VCaP (cell line): ENCODE measurements at regions not wholly inside any gene's neighbourhood (a gene's known extent, or its start where the extent isn't known, plus 50 kb on each side); places are given as distances from the start of the nearest gene placed in this dataset.

Source experiments
- H3K27ac ChIP-seq: fragments of 450-650 bp; 2 replicates; pipeline ENCODE4 v1.5.1; 2017
- TF ChIP-seq, protein P1 (sequence below): fragments of 450-650 bp; conservative IDR thresholded peaks from 2 replicates; pipeline ENCODE4 v1.5.1; 2017; ENCODE audit warnings: mild to moderate bottlenecking, moderate library complexity

DNA sequence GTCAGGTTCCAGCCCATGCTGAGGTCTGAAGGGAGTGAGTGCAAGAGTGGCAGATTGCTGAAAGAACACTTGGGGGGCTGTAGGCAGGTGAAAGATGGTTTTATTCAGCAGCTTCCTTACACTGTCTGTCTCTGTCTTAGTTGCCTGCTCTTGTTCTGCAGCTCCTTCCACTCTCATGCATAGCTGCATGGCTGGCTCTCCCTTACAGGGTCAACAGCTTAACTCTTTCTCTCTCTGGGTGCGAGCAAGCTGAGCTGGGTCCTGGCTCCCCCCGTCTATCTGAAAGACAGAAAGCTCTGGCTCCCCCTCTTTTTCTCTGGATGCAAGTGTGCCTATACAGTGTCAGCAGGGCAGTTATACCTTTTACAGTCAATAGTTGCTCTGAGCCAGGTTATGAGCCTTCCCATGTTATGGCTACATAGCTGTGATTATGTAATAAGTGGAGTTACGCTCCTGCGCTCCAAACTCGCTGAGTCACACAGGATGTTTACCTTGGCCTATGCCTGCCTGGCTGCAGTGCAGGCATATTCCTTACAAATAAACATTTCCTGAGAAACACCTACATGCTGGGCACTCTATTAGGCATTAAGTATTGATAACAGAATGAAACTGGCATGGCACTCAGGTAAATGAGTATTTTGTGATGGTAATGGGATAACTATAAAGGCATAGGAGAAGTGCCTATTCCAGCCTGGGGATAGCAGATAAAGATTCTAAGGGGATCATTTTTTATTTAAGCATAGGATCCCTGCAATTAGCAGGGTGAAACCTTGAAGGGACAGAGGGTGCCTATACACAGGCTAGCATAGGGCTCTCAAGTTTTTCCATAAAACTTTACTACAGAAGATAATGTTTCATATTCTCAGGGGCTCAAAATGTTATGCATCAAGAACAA is 826.9 kb upstream of the PCDH9 start:
- TF ChIP-seq, protein P1, sequence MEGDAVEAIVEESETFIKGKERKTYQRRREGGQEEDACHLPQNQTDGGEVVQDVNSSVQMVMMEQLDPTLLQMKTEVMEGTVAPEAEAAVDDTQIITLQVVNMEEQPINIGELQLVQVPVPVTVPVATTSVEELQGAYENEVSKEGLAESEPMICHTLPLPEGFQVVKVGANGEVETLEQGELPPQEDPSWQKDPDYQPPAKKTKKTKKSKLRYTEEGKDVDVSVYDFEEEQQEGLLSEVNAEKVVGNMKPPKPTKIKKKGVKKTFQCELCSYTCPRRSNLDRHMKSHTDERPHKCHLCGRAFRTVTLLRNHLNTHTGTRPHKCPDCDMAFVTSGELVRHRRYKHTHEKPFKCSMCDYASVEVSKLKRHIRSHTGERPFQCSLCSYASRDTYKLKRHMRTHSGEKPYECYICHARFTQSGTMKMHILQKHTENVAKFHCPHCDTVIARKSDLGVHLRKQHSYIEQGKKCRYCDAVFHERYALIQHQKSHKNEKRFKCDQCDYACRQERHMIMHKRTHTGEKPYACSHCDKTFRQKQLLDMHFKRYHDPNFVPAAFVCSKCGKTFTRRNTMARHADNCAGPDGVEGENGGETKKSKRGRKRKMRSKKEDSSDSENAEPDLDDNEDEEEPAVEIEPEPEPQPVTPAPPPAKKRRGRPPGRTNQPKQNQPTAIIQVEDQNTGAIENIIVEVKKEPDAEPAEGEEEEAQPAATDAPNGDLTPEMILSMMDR, result no peak
- H3K27ac ChIP-seq, result no peak overlapping the region

DNA sequence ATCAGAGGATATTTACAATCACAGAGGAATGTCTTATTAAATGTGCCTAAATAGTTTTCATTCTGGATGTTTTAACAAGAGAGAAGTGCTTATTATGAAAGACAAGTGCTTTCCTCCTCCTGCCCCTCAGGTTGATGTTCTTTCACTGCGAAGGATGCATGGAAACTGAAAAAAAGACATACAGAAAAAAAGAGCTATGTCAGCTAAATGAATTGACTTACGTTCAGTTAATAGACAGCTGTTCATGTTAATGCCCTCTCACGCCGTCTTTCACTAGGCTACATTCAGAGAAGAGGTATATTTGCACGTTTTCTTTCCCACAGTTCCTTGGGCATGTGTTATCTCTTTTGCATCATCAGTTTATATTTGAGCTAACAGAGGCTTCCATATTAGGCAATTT is 821.8 kb upstream of the PCDH9 start:
- H3K27ac ChIP-seq, result no peak overlapping the region
- TF ChIP-seq, protein P1, result no peak

DNA sequence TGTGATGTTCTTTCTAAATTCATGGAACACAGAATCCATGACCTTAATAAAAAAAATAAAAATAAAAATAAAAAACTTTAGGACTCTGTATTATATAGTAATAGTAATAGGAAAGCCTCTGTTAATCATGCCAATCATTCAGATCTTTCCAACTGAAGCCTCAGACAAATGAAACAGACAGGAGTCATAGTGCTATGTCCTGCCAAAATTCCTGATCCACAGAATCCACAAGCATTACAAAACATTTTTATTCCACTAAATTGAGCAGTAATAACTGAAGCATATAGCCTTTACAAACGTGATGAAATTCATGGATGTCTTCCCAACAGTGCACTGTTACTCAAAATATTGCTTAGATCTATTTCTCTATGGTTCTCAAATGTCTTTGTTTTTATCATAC is 820.6 kb upstream of the PCDH9 start:
- TF ChIP-seq, protein P1, result no peak

DNA sequence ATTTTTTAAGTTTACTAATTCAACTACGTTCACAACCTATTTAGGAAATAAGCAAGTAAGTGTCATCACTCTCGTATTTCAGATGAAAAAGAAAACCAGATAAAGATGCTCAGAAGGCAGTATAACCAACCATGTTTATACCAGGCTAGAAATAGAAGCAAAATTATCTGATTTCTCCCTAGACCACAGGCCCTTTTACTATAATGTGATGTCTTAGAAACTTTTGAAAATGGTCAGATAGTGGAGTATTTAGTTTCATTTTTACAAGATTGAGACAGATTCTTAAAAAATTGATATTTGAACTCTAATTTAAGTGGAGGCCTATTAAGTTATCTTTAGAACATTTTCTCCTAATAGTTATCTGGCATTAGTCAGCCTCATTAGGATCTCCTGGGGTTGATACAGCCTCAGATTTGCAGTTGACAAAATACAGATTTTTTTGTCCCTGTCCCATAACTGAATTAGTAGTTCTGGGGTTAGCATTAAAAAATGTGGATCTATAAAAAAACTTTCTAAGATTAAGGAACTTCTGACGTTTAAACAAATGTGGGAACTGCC is 818.7 kb upstream of the PCDH9 start:
- TF ChIP-seq, protein P1, result no peak
- H3K27ac ChIP-seq, result no peak overlapping the region

More for the DNA sequence above, 820.6 kb upstream of the PCDH9 start:
- H3K27ac ChIP-seq, result no peak overlapping the region

DNA sequence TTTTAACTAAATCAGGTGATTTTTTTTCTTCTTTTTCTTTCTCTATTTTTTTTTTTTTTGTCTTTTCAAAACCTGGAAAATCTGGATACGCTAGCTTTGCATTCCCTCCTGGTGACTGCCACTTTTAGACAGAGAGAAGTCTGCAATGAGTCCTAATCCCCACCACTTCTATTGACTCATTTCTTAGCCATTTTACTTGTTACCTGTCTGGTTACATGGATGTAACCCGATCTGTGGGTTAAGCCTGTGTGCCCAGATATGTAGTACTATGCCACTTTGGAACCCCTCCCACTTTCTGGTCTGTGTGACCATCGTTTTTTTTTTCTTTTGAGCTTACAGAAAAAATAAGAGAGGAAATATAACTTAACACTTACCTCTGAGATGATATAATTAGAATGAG is 817.8 kb upstream of the PCDH9 start:
- TF ChIP-seq, protein P1, result no peak
- no peak overlapping the region for H3K27ac ChIP-seq

DNA sequence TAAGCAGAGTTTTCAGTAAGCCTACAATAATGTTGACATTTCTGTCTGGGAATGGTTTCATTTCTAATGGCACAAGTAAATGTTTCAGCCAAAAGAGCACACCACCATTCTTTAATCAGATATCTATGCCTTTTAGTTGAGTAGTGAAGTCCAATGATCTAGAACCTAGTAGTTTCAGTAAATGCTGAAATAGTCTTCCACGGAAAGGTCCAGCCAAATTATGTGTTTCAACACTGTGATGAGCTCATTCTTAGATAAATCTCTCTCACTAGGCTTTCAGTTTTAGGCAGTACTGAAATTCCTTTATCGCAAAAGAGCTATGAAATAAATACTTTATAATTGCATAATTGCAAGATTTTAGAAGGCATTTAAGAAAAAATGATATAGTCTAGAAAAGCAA is 816.8 kb upstream of the PCDH9 start:
- TF ChIP-seq, protein P1, result no peak
- H3K27ac ChIP-seq, result no peak overlapping the region

DNA sequence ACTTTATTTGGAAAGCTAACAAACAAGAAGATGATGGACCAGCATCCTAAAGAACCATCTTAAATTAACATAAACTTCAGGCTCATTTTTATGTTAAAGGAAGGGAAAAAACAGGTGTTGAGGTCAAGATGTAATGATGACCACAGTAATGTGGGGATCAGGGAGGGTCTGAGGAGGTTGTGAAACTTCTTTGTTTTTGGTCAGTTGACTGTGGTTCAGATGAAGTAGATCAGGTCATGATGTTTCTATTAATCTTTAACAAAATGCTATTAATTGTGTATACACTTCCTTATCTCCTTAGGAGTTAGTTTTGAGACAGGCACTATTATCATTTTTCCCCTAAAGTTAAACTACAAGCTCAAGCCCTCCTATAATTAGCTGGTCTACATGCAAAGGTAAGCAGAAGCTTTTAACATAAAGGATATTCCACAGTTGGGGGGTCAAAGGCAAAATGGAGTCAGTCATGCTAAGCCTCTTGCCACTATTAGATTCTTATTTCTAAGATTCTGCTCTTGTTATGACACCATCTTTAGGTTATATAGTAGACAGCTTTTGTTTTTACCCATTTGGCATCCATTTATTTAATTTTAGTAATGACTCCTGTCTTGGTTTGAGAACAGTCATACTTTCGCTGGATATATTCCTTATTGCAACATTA is 800.1 kb upstream of the PCDH9 start:
- TF ChIP-seq, protein P1, result no peak
- H3K27ac ChIP-seq, result no peak overlapping the region
